Activated naive CD8-positive, alpha-beta T cell treated with anti-CD3 and anti-CD28 coated beads, Interleukin-2, amount 50 U/mL, for 24 hours (primary cell): ENCODE measurements at regions not wholly inside any gene's neighbourhood (a gene's known extent, or its start where the extent isn't known, plus 50 kb on each side); places are given as distances from the start of the nearest gene placed in this dataset.

ENCODE experiments used
- ATAC-seq: fragments of 150-1000 bp; cut with Tn5 transposase; one replicate; pipeline ENCODE4 v1.10.0; 2021
- DNase-seq: peaks from one replicate; pipeline ENCODE4 v3.0.0; 2021
- H3K27ac Mint-ChIP-seq: one replicate; pipeline ENCODE4 v1.8.0; 2021; ENCODE audit warnings: mild to moderate bottlenecking, mixed read lengths
- H3K27me3 Mint-ChIP-seq: one replicate; pipeline ENCODE4 v1.8.0; 2021; ENCODE audit warnings: mixed read lengths
- H3K36me3 Mint-ChIP-seq: one replicate; pipeline ENCODE4 v1.8.0; 2021; ENCODE audit warnings: low read depth, mixed read lengths
- H3K4me1 Mint-ChIP-seq: one replicate; pipeline ENCODE4 v1.8.0; 2021; ENCODE audit warnings: mixed read lengths
- H3K4me3 Mint-ChIP-seq: one replicate; pipeline ENCODE4 v1.8.0; 2021; ENCODE audit warnings: mild to moderate bottlenecking, moderate library complexity, mixed read lengths
- H3K9me3 Mint-ChIP-seq: one replicate; pipeline ENCODE4 v1.8.0; 2021; ENCODE audit warnings: mixed read lengths

GRCh38 chr13:56986121-56986520, 154.6 kb upstream of the PRR20A start:
- no peak for DNase-seq
- ATAC-seq: no peak
- Mint-ChIP-seq H3K9me3 (peaks cover 8% of the 10 kb centered on the region), H3K27me3 (no peaks in the 10 kb centered on the region), H3K4me3 (no peak overlapping the region), H3K36me3 (no peaks in the 10 kb centered on the region), H3K4me1 (no peaks in the 10 kb centered on the region), H3K27ac (no peak overlapping the region)

GRCh38 chr13:56988543-56988942, 152.2 kb upstream of the PRR20A start:
- no peaks in the 10 kb centered on the region for H3K4me1 Mint-ChIP-seq
- DNase-seq (no peak), ATAC-seq (no peak)
- no peak overlapping the region for H3K27ac Mint-ChIP-seq
- H3K4me3 Mint-ChIP-seq: no peak overlapping the region
- no peaks in the 10 kb centered on the region for H3K27me3 Mint-ChIP-seq
- peaks cover 8% of the 10 kb centered on the region for H3K9me3 Mint-ChIP-seq
- no peaks in the 10 kb centered on the region for H3K36me3 Mint-ChIP-seq

GRCh38 chr13:57003682-57004081, 137.0 kb upstream of the PRR20A start:
- ATAC-seq: no peak
- H3K9me3 Mint-ChIP-seq: peaks cover 9% of the 10 kb centered on the region
- no peak overlapping the region for H3K4me3 Mint-ChIP-seq
- no peaks in the 10 kb centered on the region for H3K36me3 Mint-ChIP-seq
- no peaks in the 10 kb centered on the region for H3K27me3 Mint-ChIP-seq
- no peaks in the 10 kb centered on the region for H3K4me1 Mint-ChIP-seq
- no peak for DNase-seq
- no peak overlapping the region for H3K27ac Mint-ChIP-seq

GRCh38 chr13:57017357-57017756, 123.4 kb upstream of the PRR20A start:
- peaks cover 26% of the 10 kb centered on the region for H3K9me3 Mint-ChIP-seq
- no peak for DNase-seq
- no peaks in the 10 kb centered on the region for H3K4me1 Mint-ChIP-seq
- H3K27me3 Mint-ChIP-seq: no peaks in the 10 kb centered on the region
- ATAC-seq: no peak
- no peak overlapping the region for H3K27ac Mint-ChIP-seq
- no peak overlapping the region for H3K4me3 Mint-ChIP-seq
- no peaks in the 10 kb centered on the region for H3K36me3 Mint-ChIP-seq

GRCh38 chr13:57018915-57019314, 121.8 kb upstream of the PRR20A start:
- Mint-ChIP-seq H3K27ac (no peak overlapping the region), H3K9me3 (peaks cover 24% of the 10 kb centered on the region), H3K27me3 (no peaks in the 10 kb centered on the region), H3K4me1 (no peaks in the 10 kb centered on the region), H3K36me3 (no peaks in the 10 kb centered on the region), H3K4me3 (no peak overlapping the region)
- no peak for DNase-seq
- no peak for ATAC-seq

DNA sequence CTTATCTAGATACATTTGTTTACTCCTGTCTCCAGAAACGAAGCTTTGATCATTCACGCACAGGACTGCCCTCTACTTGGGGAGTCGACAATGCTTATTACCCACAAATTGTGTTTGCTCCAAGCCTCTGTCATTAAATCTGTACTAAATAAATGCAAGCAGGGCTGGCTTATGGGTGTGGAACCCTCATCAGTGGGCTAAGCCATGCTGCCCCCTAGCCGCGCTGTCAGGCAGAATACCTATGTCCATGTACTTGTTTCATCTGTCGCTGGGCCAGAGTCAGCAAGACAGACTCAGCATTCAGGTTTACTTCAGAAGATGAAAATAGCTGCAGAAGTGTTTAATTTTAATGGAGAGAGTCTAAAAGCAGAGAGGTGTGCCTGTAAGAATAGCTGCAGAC, 110.0 kb upstream of the PRR20A start:
- ATAC-seq (no peak), DNase-seq (no peak)
- Mint-ChIP-seq H3K4me3 (no peak overlapping the region), H3K9me3 (peaks cover 17% of the 10 kb centered on the region), H3K27me3 (no peaks in the 10 kb centered on the region), H3K36me3 (no peaks in the 10 kb centered on the region), H3K4me1 (no peaks in the 10 kb centered on the region), H3K27ac (no peak overlapping the region)

GRCh38 chr13:57036290-57036689, 104.4 kb upstream of the PRR20A start:
- Mint-ChIP-seq H3K9me3 (peaks cover 6% of the 10 kb centered on the region), H3K27ac (no peak overlapping the region), H3K4me1 (no peaks in the 10 kb centered on the region), H3K27me3 (no peaks in the 10 kb centered on the region), H3K4me3 (no peak overlapping the region), H3K36me3 (no peaks in the 10 kb centered on the region)
- DNase-seq: no peak
- no peak for ATAC-seq

DNA sequence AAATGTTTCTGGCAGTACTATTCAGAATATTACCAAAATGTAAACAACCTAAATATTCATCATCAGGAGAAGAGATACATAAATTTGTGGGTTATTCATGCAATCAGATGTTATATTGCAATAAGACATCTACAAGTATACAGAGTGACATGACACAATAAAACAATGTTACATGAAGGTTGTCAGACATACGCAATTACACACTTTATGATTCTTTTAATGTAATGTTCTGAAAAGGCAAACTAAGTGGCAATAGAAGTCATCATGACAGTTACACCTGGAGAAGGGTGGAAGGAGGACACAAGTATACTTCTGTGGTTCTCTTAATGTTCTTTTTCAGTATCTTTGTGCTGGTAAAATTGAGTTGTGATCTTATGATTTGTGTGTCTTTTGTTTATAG, 95.8 kb upstream of the PRR20A start:
- Mint-ChIP-seq H3K4me1 (no peaks in the 10 kb centered on the region), H3K4me3 (no peak overlapping the region), H3K36me3 (no peaks in the 10 kb centered on the region), H3K9me3 (peaks cover 28% of the 10 kb centered on the region), H3K27ac (no peak overlapping the region), H3K27me3 (no peaks in the 10 kb centered on the region)
- no peak for DNase-seq
- ATAC-seq: no peak

- ATAC-seq: no peak
- no peaks in the 10 kb centered on the region for H3K4me1 Mint-ChIP-seq
- H3K27ac Mint-ChIP-seq: no peak overlapping the region
- H3K27me3 Mint-ChIP-seq: no peaks in the 10 kb centered on the region
- H3K4me3 Mint-ChIP-seq: no peak overlapping the region
- H3K9me3 Mint-ChIP-seq: peaks cover 38% of the 10 kb centered on the region
- H3K36me3 Mint-ChIP-seq: no peaks in the 10 kb centered on the region
- no peak for DNase-seq
These were observed 94.7 kb upstream of the PRR20A start for GRCh38 chr13:57045826-57046546.

DNA sequence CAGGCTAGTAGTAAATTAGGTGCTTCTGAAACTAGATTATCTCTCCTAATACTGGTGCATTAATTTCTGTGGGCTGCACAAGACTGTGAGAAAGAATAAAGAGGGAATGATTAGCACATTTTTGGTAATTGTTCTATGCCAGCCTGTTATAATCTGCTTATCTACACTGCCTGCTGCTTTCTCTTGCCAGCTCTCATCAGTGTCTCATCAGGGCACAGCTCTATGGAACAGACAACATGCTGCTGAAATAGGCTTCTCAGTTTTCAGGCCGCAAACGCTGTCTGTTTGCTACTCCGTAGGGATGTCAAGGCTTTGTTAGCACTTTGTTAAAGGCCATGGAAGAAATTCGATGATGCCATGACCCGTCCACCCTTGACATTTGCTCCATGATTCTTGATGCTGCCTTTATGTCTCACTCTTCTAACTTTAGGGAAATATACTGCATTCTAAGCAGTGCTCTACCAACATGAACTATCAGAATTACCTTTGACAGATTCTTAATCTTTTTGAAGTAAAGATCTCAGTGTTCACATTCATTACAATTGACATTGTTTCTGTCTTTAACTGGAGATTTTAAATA, 84.0 kb upstream of the PRR20A start:
- DNase-seq: no peak
- H3K4me1 Mint-ChIP-seq: no peaks in the 10 kb centered on the region
- H3K4me3 Mint-ChIP-seq: no peak overlapping the region
- no peak for ATAC-seq
- H3K9me3 Mint-ChIP-seq: peaks cover 3% of the 10 kb centered on the region
- H3K27me3 Mint-ChIP-seq: no peaks in the 10 kb centered on the region
- H3K27ac Mint-ChIP-seq: no peak overlapping the region
- no peaks in the 10 kb centered on the region for H3K36me3 Mint-ChIP-seq

DNA sequence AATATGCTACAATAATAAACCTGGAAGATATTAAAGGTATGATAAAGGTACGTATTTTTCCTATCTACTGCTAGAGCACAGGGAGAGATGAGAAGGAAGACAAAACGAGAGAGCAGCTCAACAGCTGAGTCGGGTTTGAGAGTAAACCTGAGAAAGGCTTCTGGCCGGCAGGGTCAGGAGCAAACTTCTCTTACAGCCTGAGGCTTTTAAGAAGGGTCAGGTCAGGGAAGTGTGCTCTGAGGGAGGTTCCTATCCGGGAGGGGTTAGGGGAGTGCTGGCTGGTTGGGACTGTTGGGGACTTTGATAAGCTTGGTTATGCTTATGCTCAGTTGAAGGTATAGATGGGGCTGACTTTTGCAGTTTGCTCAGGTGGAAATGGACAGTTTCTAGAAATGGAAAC, 77.7 kb upstream of the PRR20A start:
- ATAC-seq (no peak), DNase-seq (no peak)
- Mint-ChIP-seq H3K27me3 (no peaks in the 10 kb centered on the region), H3K36me3 (no peaks in the 10 kb centered on the region), H3K4me3 (no peak overlapping the region), H3K9me3 (peaks cover 21% of the 10 kb centered on the region), H3K27ac (no peak overlapping the region), H3K4me1 (no peaks in the 10 kb centered on the region)

DNA sequence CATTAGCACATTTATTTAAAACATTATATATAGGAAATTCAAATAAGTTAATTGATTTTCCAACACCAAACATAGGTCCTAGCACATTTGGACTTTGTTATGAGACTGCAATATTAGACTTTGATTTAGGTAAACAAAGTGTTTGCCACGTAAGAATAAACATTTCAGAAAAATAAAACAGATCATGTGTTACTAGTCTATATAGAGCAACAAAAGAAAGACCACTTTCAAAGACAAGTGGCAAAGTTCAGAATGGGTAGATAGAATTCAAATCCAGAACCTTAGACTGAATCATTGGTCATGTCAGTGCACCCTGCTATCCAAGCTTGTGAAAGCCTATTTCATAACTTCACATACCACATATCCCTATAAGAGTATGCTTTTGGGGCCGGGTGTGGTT, 66.7 kb upstream of the PRR20A start:
- no peak for ATAC-seq
- Mint-ChIP-seq H3K27ac (no peak overlapping the region), H3K4me1 (no peaks in the 10 kb centered on the region), H3K27me3 (no peaks in the 10 kb centered on the region), H3K4me3 (no peak overlapping the region), H3K9me3 (peaks cover 4% of the 10 kb centered on the region), H3K36me3 (no peaks in the 10 kb centered on the region)
- DNase-seq: no peak

- H3K27me3 Mint-ChIP-seq: no peaks in the 10 kb centered on the region
- H3K36me3 Mint-ChIP-seq: no peaks in the 10 kb centered on the region
- no peaks in the 10 kb centered on the region for H3K4me1 Mint-ChIP-seq
- H3K27ac Mint-ChIP-seq: no peak overlapping the region
- no peak overlapping the region for H3K4me3 Mint-ChIP-seq
- no peak for ATAC-seq
- H3K9me3 Mint-ChIP-seq: peaks cover 8% of the 10 kb centered on the region
- DNase-seq: no peak
These were observed 65.1 kb upstream of the PRR20A start for GRCh38 chr13:57075588-57075987.

DNA sequence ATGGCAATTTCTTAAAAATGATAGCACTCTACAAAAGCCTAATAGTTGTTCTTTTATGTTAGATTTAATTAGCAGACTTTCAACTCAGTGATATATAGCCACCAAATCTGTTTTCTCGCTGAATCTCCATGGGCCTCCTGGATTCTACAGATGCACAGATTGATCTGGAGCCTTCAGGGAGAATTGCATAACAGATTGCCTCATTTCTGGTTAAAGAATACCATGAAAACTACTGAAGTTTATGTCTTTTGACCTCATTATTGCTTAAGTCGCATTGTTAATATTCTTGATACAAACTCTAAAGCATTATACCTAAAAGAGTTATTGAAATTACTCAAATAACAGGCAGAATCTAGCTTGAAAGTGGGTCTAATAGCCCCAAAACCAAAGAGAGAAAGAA, 53.7 kb upstream of the PRR20A start:
- Mint-ChIP-seq H3K9me3 (peaks cover 14% of the 10 kb centered on the region), H3K4me1 (no peaks in the 10 kb centered on the region), H3K27ac (no peak overlapping the region), H3K4me3 (no peak overlapping the region), H3K36me3 (no peaks in the 10 kb centered on the region), H3K27me3 (no peaks in the 10 kb centered on the region)
- DNase-seq (no peak), ATAC-seq (no peak)
